Coronary artery (tissue), 2 donors: ENCODE measurements at regions not wholly inside any gene's neighbourhood (a gene's known extent, or its start where the extent isn't known, plus 50 kb on each side); places are given as distances from the start of the nearest gene placed in this dataset.
"Not testable (repeated sequence)": the region's sequence is repeated elsewhere in the genome, so short reads cannot be mapped to it uniquely, and the experiment has no call there.

Experiments
- DNase-seq: peaks from one replicate; pipeline ENCODE4 v3.0.0-alpha.2; 2017; ENCODE audit warnings: low spot score
- H3K27ac ChIP-seq, 2 donors: fragments of 200-600 bp; sonication (generic); one replicate each; pipeline ENCODE4 v1.5.1; 2016 to 2019
- H3K4me3 ChIP-seq: fragments of 200-600 bp; sonication (generic); 2 replicates; pipeline ENCODE4 v1.5.1; 2016; ENCODE audit warnings: mild to moderate bottlenecking, moderate library complexity
- CTCF ChIP-seq: fragments of 200-600 bp; sonication (generic); IDR thresholded peaks from one replicate; pipeline ENCODE4 v1.5.1; 2019; ENCODE audit warnings: antibody characterized with exemption

GRCh38 chr4:77450006-77450405, 155.6 kb upstream of the CXCL13 start:
- TF ChIP-seq CTCF = no peak
- Histone ChIP-seq H3K27ac (no peak overlapping the region), H3K4me3 (no peak overlapping the region)
- DNase-seq = no peak

- Histone ChIP-seq H3K27ac (no peak overlapping the region), H3K4me3 (no peak overlapping the region)
- TF ChIP-seq CTCF = no peak
- DNase-seq = no peak
These were observed 154.1 kb upstream of the CXCL13 start for GRCh38 chr4:77451530-77451929.

GRCh38 chr4:77452117-77452516, 153.5 kb upstream of the CXCL13 start:
- H3K27ac ChIP-seq, H3K4me3 ChIP-seq, DNase-seq: not testable (repeated sequence)

- no peak for DNase-seq
- H3K27ac ChIP-seq = no peak overlapping the region
- no peak for TF ChIP-seq CTCF
- no peak overlapping the region for H3K4me3 ChIP-seq
These were observed 151.7 kb upstream of the CXCL13 start for GRCh38 chr4:77453911-77454310.

- no peak for DNase-seq
- no peak for TF ChIP-seq CTCF
- no peak overlapping the region for H3K4me3 ChIP-seq
- H3K27ac ChIP-seq = no peak overlapping the region
These were observed 150.8 kb upstream of the CXCL13 start for GRCh38 chr4:77454858-77455257.

- not testable (repeated sequence) for H3K4me3 ChIP-seq, H3K27ac ChIP-seq, DNase-seq
These were observed 141.5 kb upstream of the CXCL13 start for GRCh38 chr4:77464100-77464499.

- Histone ChIP-seq H3K4me3 (no peak overlapping the region), H3K27ac (no peak overlapping the region)
- DNase-seq = no peak
- TF ChIP-seq CTCF = no peak
These were observed 140.3 kb upstream of the CXCL13 start for GRCh38 chr4:77465271-77465670.

- H3K4me3 ChIP-seq = no peak overlapping the region
- no peak for DNase-seq
- no peak overlapping the region for H3K27ac ChIP-seq
- no peak for TF ChIP-seq CTCF
These were observed 139.2 kb upstream of the CXCL13 start for GRCh38 chr4:77466430-77466829.
